ENCODE measurements at regions not wholly inside any gene's neighbourhood (a gene's known extent, or its start where the extent isn't known, plus 50 kb on each side); places are given as distances from the start of the nearest gene placed in this dataset.

GRCh38 chr17:14715561-14715960 is 414.7 kb downstream of the HS3ST3B1 start:
- no peak for DNase-seq

GRCh38 chr17:14712611-14713021 is 411.7 kb downstream of the HS3ST3B1 start:
- no peak for DNase-seq

GRCh38 chr17:14704121-14704520 is 403.2 kb downstream of the HS3ST3B1 start:
- DNase-seq = no peak

- DNase-seq = no peak
Measured at GRCh38 chr17:14701886-14702285, 401.0 kb downstream of the HS3ST3B1 start.

DNA sequence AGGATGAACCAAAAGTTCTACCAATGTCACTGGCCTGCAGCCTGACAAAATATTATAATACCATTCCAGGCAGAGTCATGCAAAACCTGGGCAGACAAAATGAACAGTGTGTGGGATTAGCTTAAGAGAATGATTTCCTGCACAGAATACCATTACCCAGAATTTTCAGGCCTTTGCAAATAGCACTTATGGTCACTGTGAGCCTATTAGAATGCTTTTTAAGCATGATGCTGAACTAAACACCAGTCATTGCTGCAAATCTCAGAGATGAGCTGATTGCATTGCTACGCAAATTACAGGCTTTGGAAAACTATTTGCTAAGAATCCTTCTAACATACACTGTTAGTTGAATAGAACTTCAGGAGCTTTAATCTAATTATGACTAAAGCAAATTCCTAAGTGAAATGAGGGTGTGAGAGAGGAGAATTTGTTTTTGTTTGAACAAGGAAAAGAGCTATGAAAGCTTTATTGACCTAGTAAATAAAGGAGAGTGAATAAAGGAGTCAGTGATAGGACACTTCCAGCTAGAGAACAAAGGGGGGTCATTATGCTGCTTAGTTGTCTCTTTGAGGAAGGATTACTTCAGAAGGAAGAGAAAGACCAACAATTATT is 398.8 kb downstream of the HS3ST3B1 start:
- no peak for DNase-seq

GRCh38 chr17:14693382-14693781 is 392.5 kb downstream of the HS3ST3B1 start:
- DNase-seq = no peak

DNA sequence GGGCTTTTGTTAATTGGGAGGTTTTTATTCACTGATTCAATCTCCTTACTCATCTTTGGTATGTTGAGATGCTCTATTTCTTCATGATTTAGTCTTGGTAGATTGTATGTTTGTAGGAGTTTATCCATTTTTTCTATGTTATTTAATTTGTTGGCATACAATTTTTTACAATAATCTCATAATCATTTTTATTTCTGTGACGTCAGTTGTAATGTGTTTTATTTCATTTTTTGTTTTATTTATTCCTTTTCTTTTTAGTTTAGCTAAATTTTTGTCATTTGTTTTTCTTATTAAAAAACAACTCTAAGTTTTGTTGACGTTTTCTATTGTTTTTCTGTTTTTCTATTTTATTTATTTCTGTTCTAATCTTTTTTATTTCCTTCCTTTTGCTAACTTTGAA is 389.8 kb downstream of the HS3ST3B1 start:
- no peak for DNase-seq

DNA sequence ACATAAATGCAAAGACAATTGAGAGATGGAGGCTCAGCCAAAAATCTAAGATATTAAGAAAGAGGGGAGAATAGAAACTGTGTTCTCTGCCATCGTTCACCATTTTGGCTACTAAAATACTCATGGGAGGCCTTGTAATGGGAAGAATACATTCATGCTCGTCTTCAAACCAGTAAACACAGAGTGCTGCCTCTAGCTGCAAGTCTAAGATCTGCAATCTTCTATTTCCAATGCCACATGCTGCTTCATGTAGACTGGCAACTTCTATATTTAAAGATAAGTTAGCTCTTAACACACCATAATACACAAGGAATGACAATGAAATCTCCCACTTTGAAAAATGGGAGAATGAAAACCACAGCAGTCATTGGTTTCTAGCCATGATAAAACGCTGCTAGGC is 387.3 kb downstream of the HS3ST3B1 start:
- no peak for DNase-seq

DNA sequence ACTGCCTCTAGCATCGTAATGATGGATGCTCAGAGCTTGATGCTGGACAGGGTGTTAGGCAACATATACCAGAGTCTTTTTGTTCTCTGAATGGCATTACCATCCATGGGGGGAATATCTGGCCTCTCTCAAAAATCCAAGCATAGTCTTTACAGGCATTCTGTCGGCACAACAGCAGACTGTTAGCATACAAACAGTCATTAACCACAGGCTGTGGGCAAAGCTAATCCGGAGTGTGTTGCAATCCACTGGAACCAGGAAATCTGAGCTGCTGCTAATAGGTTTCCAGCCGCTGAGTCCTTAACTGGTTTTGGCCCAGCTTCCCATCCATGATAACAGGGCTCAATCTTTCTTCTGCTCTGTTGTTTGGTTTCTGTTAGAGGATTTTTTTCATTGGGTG is 371.9 kb downstream of the HS3ST3B1 start:
- no peak for DNase-seq

DNA sequence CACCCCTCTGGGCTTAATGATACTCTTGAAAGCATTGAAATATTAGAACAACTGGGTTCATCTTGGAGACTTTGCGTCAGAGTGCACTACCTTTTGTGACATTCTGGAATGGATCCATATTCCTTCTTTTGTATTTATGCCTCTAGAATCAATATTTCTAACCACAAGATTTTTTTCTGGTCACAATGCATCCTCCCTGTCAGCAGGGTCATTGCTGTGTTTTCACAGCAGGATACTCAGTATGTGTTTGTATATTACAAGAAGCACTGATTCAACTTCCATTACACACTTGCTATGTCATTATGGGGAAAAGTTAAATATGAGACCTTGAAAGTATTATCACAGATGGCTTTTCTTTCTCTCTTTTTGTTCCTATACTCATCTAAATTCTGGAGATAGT is 370.0 kb downstream of the HS3ST3B1 start:
- DNase-seq = no peak

- DNase-seq = no peak
Measured at GRCh38 chr17:14664511-14664910, 363.6 kb downstream of the HS3ST3B1 start.

- DNase-seq = no peak
Measured at GRCh38 chr17:14641117-14641516, 340.2 kb downstream of the HS3ST3B1 start.

GRCh38 chr17:14637260-14637659 is 336.4 kb downstream of the HS3ST3B1 start:
- no peak for DNase-seq

DNA sequence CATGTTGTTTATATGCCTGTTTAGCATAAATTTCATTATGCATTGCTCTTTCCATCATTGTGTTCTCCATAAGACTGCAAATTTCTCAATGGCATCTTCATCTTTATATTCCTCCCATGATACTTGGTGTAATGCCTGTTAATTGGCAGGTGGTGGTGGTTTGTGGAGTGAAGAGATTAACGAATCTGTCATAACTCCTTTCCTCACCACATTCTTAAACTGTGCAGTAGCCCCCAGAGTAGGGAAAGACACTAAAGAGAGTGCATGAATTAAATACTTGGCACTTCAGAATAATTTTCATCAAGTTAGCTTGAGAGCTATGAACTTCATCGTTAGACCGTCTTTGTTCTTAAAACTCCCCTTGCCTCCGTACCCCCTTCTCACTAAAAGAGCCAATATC is 329.7 kb downstream of the HS3ST3B1 start:
- DNase-seq = no peak

GRCh38 chr17:14630046-14630445 is 329.2 kb downstream of the HS3ST3B1 start:
- DNase-seq = no peak

DNA sequence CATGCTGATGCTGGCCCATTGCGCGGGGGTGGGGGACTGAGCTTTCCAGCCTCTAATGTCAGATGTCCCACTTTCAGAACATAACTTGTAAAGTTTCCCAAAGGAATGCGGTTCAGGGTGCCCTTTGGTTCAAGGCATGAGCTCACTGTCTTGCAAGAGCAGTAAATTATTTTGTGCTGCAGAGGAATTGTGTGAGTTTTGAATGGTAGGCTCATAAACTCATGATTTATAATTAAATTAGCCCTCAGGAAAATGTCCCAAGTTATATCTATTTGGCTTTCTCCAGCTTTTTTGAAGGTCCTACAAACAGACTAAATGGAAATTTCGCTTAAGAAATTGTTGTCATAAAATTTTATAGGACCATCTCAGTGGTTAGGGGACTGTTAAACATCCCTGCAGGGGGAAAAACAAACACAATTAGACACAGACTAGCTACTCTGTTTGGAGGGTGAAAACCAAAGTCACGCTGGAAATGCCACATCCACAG is 321.8 kb downstream of the HS3ST3B1 start:
- no peak for DNase-seq

DNA sequence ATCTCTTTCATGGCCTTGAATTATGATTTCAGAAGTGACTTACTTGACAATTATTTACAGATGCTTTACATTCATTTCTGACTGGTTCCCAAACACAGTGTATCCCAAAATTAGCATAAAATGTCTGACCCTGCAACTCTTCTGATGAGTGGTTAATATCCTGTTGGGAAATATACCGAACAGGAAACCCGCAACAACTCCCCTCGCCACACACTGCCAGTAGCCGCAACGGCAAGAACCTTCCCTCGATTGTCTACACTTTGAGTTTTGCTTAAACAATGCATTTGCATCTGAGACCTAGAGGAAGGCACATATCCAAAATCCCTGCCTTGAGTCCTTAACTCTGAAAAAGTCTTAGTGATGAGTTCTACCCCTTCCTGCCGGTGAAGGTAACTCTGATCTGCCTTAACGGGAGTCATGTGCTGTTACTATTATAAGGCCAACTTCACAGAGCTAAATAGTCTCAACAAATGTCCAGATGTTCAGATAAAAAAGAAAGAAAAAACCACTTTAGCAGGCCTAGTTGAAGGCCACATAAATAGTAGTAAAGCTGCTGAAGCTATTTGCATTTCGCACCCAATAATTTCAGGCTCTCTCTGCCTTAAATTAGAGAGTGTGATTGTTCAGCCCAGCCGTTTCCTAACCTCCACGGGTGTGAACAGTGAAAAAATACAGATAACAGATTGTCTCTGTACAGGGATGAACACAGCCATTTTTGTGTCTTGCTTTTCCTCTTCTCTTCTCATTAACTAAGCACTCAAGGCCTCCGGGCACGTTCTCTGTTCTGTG is 321.1 kb downstream of the HS3ST3B1 start:
- DNase-seq = no peak

- no peak for DNase-seq
Measured at GRCh38 chr17:14619821-14620220, 318.9 kb downstream of the HS3ST3B1 start.

GRCh38 chr17:14616528-14616927 is 315.6 kb downstream of the HS3ST3B1 start:
- no peak for DNase-seq

DNA sequence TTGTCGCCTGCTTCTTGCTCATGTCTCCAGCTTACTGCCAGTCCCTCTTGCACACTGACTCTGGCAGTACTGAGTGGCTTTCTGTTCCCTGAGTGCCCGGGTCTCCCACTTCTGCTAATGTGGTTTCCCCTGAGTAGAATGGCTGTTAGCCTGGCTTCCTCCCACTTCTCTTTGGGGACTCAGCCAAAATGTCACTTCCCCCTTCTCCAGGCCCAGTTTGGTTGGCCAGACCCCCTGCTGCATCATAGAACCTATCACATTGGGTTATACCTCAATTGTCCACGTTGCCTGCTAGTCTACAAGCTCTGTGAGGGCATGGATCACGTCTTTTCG is 304.4 kb downstream of the HS3ST3B1 start:
- DNase-seq = no peak

GRCh38 chr17:14604591-14605266 is 303.8 kb downstream of the HS3ST3B1 start:
- no peak for DNase-seq

DNA sequence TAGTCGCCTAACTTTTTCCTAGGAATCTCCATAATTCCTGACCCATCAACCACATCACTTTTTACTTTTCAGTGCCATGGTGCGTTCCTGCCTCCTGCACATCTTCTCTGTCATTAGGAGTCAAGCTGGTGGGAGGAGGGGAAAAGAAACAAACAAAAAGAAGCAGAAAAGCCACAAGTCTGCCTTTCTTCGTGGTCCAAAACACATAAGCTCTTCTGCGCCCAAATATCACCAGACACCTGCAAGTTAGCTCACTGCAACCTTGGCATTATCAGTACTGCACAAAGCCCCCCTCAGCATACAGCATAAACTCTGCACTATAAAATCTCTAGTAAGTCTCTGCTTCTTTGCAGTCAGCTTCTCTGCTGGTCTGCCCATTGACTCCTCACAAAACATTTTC is 295.3 kb downstream of the HS3ST3B1 start:
- DNase-seq = no peak

- no peak for DNase-seq
Measured at GRCh38 chr17:14595656-14596055, 294.8 kb downstream of the HS3ST3B1 start.

- no peak for DNase-seq
Measured at GRCh38 chr17:14594690-14595089, 293.8 kb downstream of the HS3ST3B1 start.

Measured in activated effector memory CD4-positive, alpha-beta T cell treated with anti-CD3 and anti-CD28 coated beads, Interleukin-2, amount 50 U/mL, for 16 hours (primary cell).